Activated naive CD8-positive, alpha-beta T cell treated with anti-CD3 and anti-CD28 coated beads for 36 hours (primary cell): ENCODE measurements at regions not wholly inside any gene's neighbourhood (a gene's known extent, or its start where the extent isn't known, plus 50 kb on each side); places are given as distances from the start of the nearest gene placed in this dataset.

Source experiments
- DNase-seq: peaks from one replicate; pipeline ENCODE4 v3.0.0; 2021
- H3K27ac Mint-ChIP-seq: one replicate; pipeline ENCODE4 v1.8.0; 2022; ENCODE audit warnings: mild to moderate bottlenecking, moderate library complexity, mixed read lengths
- H3K27me3 Mint-ChIP-seq: one replicate; pipeline ENCODE4 v1.8.0; 2022; ENCODE audit warnings: mild to moderate bottlenecking, mixed read lengths
- H3K36me3 Mint-ChIP-seq: one replicate; pipeline ENCODE4 v1.8.0; 2021; ENCODE audit warnings: mild to moderate bottlenecking, mixed read lengths
- H3K4me1 Mint-ChIP-seq: one replicate; pipeline ENCODE4 v1.8.0; 2021; ENCODE audit warnings: mixed read lengths
- H3K4me3 Mint-ChIP-seq: one replicate; pipeline ENCODE4 v1.8.0; 2022; ENCODE audit warnings: mild to moderate bottlenecking, moderate library complexity, mixed read lengths
- H3K9me3 Mint-ChIP-seq: one replicate; pipeline ENCODE4 v1.8.0; 2022; ENCODE audit warnings: mixed read lengths

GRCh38 chr18:1983746-1984515 lies 587.4 kb downstream of the METTL4 start:
- Mint-ChIP-seq H3K27me3 (peaks cover 5% of the 10 kb centered on the region), H3K36me3 (no peaks in the 10 kb centered on the region), H3K4me3 (no peak overlapping the region), H3K27ac (no peak overlapping the region), H3K4me1 (no peaks in the 10 kb centered on the region), H3K9me3 (peaks cover 6% of the 10 kb centered on the region)
- DNase-seq, result no peak

DNA sequence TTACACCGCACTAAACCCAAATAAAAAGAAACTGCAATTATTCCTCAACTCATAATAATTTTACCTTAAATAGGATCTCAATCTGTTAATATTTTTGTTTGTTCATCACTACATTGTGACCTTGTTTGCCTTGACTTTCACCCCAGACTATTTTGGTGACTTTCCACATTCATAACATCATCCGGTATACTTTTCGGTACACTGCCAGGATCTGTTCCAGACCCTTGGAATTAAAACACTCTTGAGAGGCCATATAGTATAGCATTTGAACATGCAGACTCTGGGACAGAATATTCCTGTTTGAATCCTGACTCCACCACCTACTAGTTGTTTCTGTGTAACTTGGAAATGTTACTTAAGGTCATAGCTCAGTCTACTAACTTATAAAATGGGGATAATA lies 577.4 kb downstream of the METTL4 start:
- Mint-ChIP-seq H3K27me3 (peaks cover 5% of the 10 kb centered on the region), H3K36me3 (no peaks in the 10 kb centered on the region), H3K27ac (no peak overlapping the region), H3K9me3 (no peaks in the 10 kb centered on the region), H3K4me1 (no peaks in the 10 kb centered on the region), H3K4me3 (no peak overlapping the region)
- DNase-seq, result no peak

DNA sequence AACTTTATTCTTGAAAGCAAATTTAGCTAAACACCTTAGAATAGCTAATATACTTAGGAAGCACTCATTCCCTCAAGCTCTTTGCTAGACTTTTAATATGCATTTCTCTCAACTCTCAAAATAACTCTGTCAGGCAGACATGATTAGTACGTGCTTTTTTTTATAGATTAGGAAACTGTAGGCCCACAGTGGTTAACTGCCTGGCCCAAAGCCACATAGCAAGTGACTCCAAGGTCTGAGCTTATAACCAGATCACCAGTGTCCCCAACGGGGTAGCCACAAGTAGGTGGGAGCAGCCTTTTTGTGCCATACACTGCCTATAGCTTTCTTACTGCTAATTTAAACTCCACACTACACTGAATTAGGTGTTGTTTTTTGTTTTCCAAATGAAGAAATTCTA lies 576.8 kb downstream of the METTL4 start:
- Mint-ChIP-seq H3K27me3 (peaks cover 5% of the 10 kb centered on the region), H3K4me1 (no peaks in the 10 kb centered on the region), H3K9me3 (no peaks in the 10 kb centered on the region), H3K27ac (no peak overlapping the region), H3K4me3 (no peak overlapping the region), H3K36me3 (no peaks in the 10 kb centered on the region)
- no peak for DNase-seq

- no peak for DNase-seq
- no peaks in the 10 kb centered on the region for H3K9me3 Mint-ChIP-seq
- H3K36me3 Mint-ChIP-seq, result no peaks in the 10 kb centered on the region
- no peak overlapping the region for H3K4me3 Mint-ChIP-seq
- H3K27ac Mint-ChIP-seq, result no peak overlapping the region
- H3K27me3 Mint-ChIP-seq, result peaks cover 5% of the 10 kb centered on the region
- no peaks in the 10 kb centered on the region for H3K4me1 Mint-ChIP-seq
These were observed 576.2 kb downstream of the METTL4 start for GRCh38 chr18:1995041-1995612.

- no peak for DNase-seq
- H3K4me3 Mint-ChIP-seq, result no peak overlapping the region
- no peaks in the 10 kb centered on the region for H3K36me3 Mint-ChIP-seq
- no peaks in the 10 kb centered on the region for H3K9me3 Mint-ChIP-seq
- H3K27me3 Mint-ChIP-seq, result peaks cover 5% of the 10 kb centered on the region
- no peak overlapping the region for H3K27ac Mint-ChIP-seq
- H3K4me1 Mint-ChIP-seq, result no peaks in the 10 kb centered on the region
These were observed 573.2 kb downstream of the METTL4 start for GRCh38 chr18:1998121-1998520.

GRCh38 chr18:1999387-1999786 lies 571.9 kb downstream of the METTL4 start:
- Mint-ChIP-seq H3K27ac (no peak overlapping the region), H3K27me3 (peaks cover 5% of the 10 kb centered on the region), H3K4me3 (no peak overlapping the region), H3K36me3 (no peaks in the 10 kb centered on the region), H3K4me1 (no peaks in the 10 kb centered on the region), H3K9me3 (no peaks in the 10 kb centered on the region)
- DNase-seq, result no peak

DNA sequence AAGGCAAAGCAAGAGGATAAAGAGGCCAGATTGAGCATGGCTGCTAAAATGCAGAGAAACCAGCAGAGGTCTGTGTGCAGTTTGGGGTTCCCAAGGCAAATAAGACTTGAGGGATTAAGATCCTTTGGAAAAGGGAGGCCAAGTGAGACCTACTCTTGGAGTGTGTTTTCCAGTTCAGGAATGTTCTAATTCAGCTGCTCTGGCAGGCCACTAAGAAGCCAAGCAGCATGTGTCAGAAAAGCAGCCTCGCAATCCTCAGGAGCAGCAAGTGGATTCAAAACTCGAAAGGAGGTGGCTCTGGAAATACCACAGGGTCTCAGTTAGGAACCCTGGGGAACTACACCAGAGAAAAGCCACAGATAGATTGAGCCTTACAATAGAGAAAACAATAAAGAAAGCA lies 569.2 kb downstream of the METTL4 start:
- H3K4me3 Mint-ChIP-seq, result no peak overlapping the region
- no peaks in the 10 kb centered on the region for H3K9me3 Mint-ChIP-seq
- no peak overlapping the region for H3K27ac Mint-ChIP-seq
- no peaks in the 10 kb centered on the region for H3K36me3 Mint-ChIP-seq
- no peaks in the 10 kb centered on the region for H3K4me1 Mint-ChIP-seq
- DNase-seq, result no peak
- no peaks in the 10 kb centered on the region for H3K27me3 Mint-ChIP-seq

GRCh38 chr18:2002604-2003003 lies 568.7 kb downstream of the METTL4 start:
- no peaks in the 10 kb centered on the region for H3K9me3 Mint-ChIP-seq
- no peaks in the 10 kb centered on the region for H3K36me3 Mint-ChIP-seq
- no peak for DNase-seq
- H3K27ac Mint-ChIP-seq, result no peak overlapping the region
- no peak overlapping the region for H3K4me3 Mint-ChIP-seq
- H3K27me3 Mint-ChIP-seq, result no peaks in the 10 kb centered on the region
- no peaks in the 10 kb centered on the region for H3K4me1 Mint-ChIP-seq

DNA sequence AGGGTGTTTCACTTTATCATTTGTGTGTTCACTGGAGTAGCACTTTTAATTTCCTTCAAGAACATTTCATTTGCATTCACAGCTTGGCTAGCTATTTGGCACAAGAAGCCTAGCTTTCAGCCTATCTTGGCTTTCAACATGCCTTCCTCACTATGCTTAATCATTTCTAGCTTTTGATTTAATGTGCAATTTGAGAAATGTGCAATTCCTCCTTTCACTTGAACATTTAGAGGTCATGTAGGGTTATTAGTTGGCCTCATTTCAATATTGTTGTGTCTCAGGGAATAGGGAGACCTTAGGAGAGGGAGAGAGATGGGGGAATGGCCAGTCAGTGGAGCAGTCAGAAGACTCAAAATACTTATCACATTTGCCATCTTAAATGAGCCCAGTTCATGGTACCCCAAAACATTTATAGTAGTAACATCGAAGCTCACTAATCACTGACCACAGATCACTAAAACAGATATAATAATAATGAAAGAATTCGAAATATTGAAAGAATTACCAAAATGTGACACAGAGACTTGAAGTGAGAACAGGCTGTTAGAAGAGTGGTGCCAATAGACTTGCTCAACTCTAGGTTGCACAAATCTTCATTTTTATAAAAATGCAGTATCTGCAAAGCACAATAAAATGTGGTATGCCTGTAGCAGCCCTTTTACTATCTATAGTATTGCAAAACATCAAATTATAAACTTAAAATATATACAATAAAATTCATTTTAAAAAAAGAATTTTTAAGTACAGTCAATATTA lies 561.2 kb downstream of the METTL4 start:
- Mint-ChIP-seq H3K9me3 (no peaks in the 10 kb centered on the region), H3K27me3 (peaks cover 4% of the 10 kb centered on the region), H3K4me3 (no peak overlapping the region), H3K4me1 (no peaks in the 10 kb centered on the region), H3K27ac (no peak overlapping the region), H3K36me3 (no peaks in the 10 kb centered on the region)
- DNase-seq, result no peak

DNA sequence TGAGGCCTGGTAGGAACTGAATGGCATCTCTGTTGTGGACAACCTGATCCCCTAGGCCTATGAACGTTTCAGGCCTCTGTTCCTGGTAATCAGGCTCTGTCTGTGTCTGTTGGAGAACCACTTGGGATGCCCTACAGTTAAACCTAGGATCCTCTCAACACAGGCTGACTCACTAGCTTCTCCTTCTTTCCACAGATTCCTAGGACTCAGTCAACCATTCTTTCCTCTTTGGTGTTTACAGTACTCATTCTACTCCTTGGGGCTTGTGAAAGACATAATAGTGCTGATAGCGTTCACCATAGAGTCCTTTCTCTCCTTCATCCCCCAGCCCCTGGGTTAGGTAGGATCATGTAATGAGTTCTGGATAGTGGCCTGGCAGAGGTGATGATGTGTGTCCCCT lies 544.3 kb downstream of the METTL4 start:
- H3K27me3 Mint-ChIP-seq, result no peaks in the 10 kb centered on the region
- H3K4me3 Mint-ChIP-seq, result no peak overlapping the region
- no peaks in the 10 kb centered on the region for H3K36me3 Mint-ChIP-seq
- H3K27ac Mint-ChIP-seq, result no peak overlapping the region
- DNase-seq, result no peak
- H3K4me1 Mint-ChIP-seq, result peaks cover 2% of the 10 kb centered on the region
- no peaks in the 10 kb centered on the region for H3K9me3 Mint-ChIP-seq

- H3K27me3 Mint-ChIP-seq, result no peaks in the 10 kb centered on the region
- H3K27ac Mint-ChIP-seq, result no peak overlapping the region
- H3K9me3 Mint-ChIP-seq, result no peaks in the 10 kb centered on the region
- no peak overlapping the region for H3K4me3 Mint-ChIP-seq
- no peaks in the 10 kb centered on the region for H3K36me3 Mint-ChIP-seq
- DNase-seq, result no peak
- H3K4me1 Mint-ChIP-seq, result peaks cover 2% of the 10 kb centered on the region
These were observed 543.5 kb downstream of the METTL4 start for GRCh38 chr18:2027756-2028155.

GRCh38 chr18:2028986-2029385 lies 542.3 kb downstream of the METTL4 start:
- H3K4me1 Mint-ChIP-seq, result peaks cover 2% of the 10 kb centered on the region
- DNase-seq, result no peak
- H3K27ac Mint-ChIP-seq, result no peak overlapping the region
- no peak overlapping the region for H3K4me3 Mint-ChIP-seq
- H3K27me3 Mint-ChIP-seq, result no peaks in the 10 kb centered on the region
- no peaks in the 10 kb centered on the region for H3K9me3 Mint-ChIP-seq
- no peaks in the 10 kb centered on the region for H3K36me3 Mint-ChIP-seq

- Mint-ChIP-seq H3K27ac (no peak overlapping the region), H3K27me3 (no peaks in the 10 kb centered on the region), H3K36me3 (no peaks in the 10 kb centered on the region), H3K9me3 (no peaks in the 10 kb centered on the region), H3K4me3 (no peak overlapping the region), H3K4me1 (peaks cover 2% of the 10 kb centered on the region)
- DNase-seq, result no peak
These were observed 540.7 kb downstream of the METTL4 start for GRCh38 chr18:2030647-2031046.

GRCh38 chr18:2032036-2032435 lies 539.3 kb downstream of the METTL4 start:
- no peak overlapping the region for H3K27ac Mint-ChIP-seq
- H3K9me3 Mint-ChIP-seq, result no peaks in the 10 kb centered on the region
- no peak for DNase-seq
- H3K27me3 Mint-ChIP-seq, result no peaks in the 10 kb centered on the region
- H3K4me3 Mint-ChIP-seq, result no peak overlapping the region
- peaks cover 2% of the 10 kb centered on the region for H3K4me1 Mint-ChIP-seq
- no peaks in the 10 kb centered on the region for H3K36me3 Mint-ChIP-seq

DNA sequence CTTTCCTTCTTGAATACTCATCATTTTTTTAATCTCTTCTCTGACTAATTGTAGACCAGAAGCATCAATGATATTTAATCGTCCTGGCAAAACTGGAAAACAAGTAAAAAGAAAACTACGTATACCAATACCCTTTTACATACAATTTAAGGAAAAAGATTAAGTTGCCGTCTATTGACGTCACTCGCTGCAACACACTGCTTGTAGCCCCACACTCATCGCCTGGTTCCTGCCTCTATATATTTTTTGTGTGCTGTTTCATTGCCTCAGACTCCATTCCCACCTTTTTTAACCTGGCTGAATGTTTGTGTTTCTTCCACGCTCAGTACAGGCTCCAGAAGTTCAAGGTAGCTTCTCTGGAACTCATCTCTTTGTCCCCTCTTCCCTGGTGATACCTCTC lies 536.2 kb downstream of the METTL4 start:
- no peak for DNase-seq
- H3K4me1 Mint-ChIP-seq, result peaks cover 2% of the 10 kb centered on the region
- no peaks in the 10 kb centered on the region for H3K36me3 Mint-ChIP-seq
- H3K27ac Mint-ChIP-seq, result no peak overlapping the region
- H3K27me3 Mint-ChIP-seq, result no peaks in the 10 kb centered on the region
- H3K9me3 Mint-ChIP-seq, result no peaks in the 10 kb centered on the region
- H3K4me3 Mint-ChIP-seq, result no peak overlapping the region

GRCh38 chr18:2036086-2036485 lies 535.2 kb downstream of the METTL4 start:
- no peaks in the 10 kb centered on the region for H3K4me1 Mint-ChIP-seq
- H3K36me3 Mint-ChIP-seq, result no peaks in the 10 kb centered on the region
- H3K4me3 Mint-ChIP-seq, result no peak overlapping the region
- no peak overlapping the region for H3K27ac Mint-ChIP-seq
- H3K9me3 Mint-ChIP-seq, result no peaks in the 10 kb centered on the region
- no peaks in the 10 kb centered on the region for H3K27me3 Mint-ChIP-seq
- no peak for DNase-seq
